AG20443 (cell line): ENCODE measurements at regions not wholly inside any gene's neighbourhood (a gene's known extent, or its start where the extent isn't known, plus 50 kb on each side); places are given as distances from the start of the nearest gene placed in this dataset.
"Not testable (repeated sequence)": the region's sequence is repeated elsewhere in the genome, so short reads cannot be mapped to it uniquely, and the experiment has no call there.

ENCODE experiments used
- DNase-seq: peaks from one replicate; pipeline ENCODE4 v3.0.0; 2012; ENCODE audit warnings: low spot score, mixed read lengths

- no peak for DNase-seq
These were observed 287.9 kb upstream of the DEFB112 start for GRCh38 chr6:50337532-50338122.

DNA sequence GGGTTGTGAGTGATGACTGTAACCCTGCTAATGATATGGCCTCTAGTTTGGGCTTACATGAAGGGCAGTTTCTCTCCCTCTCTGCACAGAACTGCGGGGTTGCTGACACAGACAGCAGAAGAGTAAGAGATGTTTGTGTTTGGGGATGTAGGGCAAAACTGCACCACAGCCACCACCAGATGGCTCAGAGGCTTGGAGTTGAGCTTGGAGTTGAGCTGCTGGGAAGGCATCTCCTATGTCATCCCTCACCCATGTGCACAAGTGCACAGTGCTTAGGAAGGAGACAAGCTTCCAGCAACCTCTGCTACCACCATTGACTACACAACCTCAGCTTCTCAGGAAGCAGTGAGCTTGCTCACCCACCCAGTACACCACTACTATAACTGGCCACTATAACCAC is 303.9 kb upstream of the DEFB112 start:
- no peak for DNase-seq

GRCh38 chr6:50358113-50358512 is 308.4 kb upstream of the DEFB112 start:
- DNase-seq = no peak

GRCh38 chr6:50361641-50362331 is 312.1 kb upstream of the DEFB112 start:
- DNase-seq = no peak

- DNase-seq = no peak
These were observed 313.0 kb upstream of the DEFB112 start for GRCh38 chr6:50362706-50363105.

DNA sequence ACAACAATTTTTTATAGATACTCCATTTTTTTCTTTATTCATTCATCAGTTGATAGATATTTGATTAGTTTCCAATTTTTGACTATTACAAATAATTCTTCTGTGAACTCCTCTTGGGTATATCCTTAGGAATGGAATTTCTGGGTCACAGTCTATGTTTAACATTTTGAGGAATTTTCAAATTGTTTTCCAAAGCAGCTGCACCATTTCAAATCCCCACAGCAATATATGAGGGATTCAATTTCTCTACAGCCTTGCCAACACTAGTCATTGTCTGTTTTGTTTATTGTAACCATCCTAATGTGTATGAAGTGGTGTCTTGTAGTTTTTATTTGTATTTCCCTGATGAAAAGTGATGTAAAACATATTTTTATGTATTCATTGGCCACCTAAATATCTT is 320.3 kb upstream of the DEFB112 start:
- DNase-seq = no peak

GRCh38 chr6:50380406-50381098 is 330.8 kb upstream of the DEFB112 start:
- DNase-seq = no peak

DNA sequence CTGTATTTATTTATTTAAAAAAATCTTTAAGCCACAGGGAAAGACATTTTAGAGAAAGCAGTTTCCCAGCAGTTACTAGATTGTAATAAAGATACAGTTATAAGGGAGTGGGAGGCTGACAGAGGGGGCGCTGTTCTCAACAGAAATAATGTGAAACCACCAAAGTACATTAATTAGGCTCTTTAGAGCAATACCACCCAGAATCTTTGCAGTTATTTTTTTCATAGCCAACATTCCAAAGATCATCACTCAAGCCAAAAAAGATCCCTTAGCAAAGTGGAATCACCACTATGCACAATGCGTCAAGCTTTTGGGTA is 331.3 kb upstream of the DEFB112 start:
- no peak for DNase-seq

DNA sequence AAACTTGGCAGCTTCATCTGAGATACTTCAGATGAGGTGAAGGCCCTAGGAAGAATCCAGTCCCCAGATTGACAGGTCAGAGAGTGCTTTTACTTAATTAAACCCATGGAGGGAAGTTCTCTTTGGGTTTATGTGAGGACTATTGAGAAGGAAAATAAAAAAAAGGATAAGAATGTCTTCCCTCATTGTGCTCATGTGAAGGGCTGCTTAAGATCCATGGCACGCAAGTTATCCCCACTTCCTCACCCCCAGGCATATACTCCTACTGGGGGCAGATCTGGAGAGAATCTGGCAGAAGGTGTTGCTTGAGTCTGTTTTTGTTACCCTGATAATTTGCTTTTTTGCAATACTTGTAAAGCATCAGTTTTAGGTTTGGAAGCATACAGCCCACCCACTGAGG is 322.9 kb upstream of the TFAP2D start:
- DNase-seq = no peak

GRCh38 chr6:50394139-50394538 is 319.2 kb upstream of the TFAP2D start:
- DNase-seq = not testable (repeated sequence)

- no peak for DNase-seq
These were observed 308.7 kb upstream of the TFAP2D start for GRCh38 chr6:50404643-50405042.

- no peak for DNase-seq
These were observed 302.7 kb upstream of the TFAP2D start for GRCh38 chr6:50410579-50410978.

DNA sequence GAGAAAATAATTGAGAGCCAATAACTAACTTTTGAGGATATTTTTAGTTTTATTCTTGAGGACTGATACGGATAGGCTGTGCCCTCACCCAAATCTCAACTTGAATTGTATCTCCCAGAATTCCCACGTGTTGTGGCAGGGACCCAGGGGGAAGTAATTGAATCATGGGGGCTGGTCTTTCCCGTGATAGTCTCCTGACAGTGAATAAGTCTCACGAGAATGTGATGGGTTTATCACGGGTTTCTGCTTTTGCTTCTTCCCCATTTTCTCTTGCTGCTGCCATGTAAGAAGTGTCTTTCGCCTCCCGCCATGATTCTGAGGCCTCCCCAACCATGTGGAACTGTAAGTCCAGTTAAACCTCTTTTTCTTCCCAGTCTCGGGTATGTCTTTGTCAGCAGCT is 292.3 kb upstream of the TFAP2D start:
- DNase-seq = not testable (repeated sequence)

GRCh38 chr6:50427267-50427666 is 286.1 kb upstream of the TFAP2D start:
- no peak for DNase-seq

DNA sequence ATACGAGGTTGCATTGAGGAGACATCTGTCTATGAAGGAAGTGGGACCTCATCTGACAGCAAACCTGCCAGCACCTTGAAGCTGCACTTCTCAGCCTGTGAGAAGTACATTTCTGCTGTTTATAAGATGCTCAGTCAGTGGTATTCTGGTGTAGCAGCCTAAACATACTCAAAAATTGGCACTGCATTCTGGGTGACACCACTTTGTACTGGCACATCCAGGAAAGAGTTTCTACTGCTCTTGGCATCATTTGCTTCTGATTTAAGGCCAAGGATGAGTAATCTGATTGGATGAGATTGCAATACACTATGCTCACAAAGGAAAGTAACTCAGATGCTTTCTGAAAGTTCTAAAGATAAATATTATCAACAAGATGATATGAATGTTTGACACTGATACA is 275.4 kb upstream of the TFAP2D start:
- DNase-seq = no peak

DNA sequence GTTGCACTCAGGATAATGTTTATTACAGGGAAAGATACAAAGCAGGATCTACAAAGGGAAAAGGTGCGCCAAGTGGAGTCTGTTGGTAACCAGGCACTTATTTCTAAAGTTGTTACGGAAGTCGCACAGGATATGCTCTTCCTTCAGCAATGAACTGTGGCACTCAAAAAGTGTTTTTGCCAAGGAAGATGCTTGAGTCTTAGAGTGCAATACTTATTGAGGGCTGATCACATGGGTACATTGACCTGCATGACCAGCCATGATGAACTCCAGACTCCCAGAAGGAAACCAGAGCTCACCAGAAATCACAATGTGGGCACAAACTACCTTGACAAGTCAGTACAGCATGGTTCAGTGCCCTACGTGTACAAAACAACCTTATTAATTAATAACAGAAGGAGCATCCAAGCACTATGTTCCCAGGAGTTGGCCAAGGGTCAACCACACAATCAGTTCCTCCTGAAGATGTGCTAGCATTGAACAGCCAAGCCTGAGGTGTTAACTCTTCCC is 270.7 kb upstream of the TFAP2D start:
- DNase-seq = no peak

- DNase-seq = no peak
These were observed 270.2 kb upstream of the TFAP2D start for GRCh38 chr6:50443144-50443543.

GRCh38 chr6:50449128-50449527 is 264.2 kb upstream of the TFAP2D start:
- no peak for DNase-seq

DNA sequence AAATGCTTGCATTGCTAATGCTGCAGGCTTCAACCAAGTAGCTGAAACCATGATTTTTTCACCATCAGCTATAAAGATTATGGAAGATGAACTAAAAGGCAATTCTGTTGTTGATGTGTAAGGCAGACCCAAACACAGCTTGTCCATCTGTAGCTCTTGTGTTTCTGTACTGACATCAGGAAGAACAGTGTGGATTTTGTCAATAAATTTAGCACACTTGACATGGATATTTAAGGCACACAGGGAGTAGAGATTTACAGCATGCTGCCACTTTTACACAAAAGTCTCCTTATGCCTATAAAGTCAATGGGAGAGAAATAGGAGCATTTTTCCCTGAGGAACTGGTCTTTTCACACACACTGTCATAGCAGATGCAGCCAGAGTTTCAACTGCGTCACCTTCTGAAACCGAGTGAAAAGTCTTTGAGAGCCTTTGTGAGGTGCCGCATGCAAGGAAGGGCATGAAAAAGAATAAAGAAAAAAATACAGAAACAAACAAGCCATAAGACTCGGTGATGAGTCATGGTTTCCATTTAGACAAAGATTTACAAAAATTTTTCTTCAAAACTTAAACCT is 261.4 kb upstream of the TFAP2D start:
- no peak for DNase-seq

- no peak for DNase-seq
These were observed 258.3 kb upstream of the TFAP2D start for GRCh38 chr6:50455029-50455428.

GRCh38 chr6:50457351-50457750 is 256.0 kb upstream of the TFAP2D start:
- DNase-seq = no peak

DNA sequence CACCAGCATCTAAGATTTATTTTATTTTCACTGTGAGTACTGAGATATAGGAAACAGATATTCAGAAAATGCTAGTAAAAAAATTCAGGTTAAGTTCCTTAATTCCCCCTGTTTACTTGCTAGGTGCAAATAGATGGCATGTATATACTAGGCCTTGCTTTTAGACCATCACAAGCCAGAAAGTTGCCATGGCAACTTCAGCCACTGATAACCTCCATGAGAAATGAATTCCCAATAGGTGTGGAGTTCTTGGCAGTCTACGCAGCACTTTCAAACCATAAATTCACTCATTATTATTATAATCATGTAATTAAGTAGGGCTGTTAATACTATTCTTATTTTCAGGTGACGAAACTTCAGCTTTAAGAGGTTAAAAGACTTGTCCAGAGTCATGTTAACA is 251.6 kb upstream of the TFAP2D start:
- DNase-seq = no peak

DNA sequence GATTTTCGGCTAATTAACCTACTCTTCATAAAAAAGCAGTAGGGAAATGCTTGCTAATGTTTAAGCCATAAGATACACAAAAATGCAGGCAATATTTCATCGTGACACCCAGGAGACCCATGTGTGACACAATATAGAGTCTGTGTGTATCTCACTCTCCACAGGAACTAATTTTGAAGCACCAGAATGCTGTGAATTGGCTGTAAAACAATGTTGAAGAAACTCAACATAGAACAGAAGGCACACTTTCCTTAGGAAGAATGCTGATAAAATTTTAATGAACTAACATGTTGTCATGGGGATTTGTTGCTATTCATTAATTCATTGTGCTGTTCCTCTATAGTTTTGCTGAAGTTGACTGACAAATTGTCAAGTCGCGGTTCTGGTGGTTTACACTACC is 249.4 kb upstream of the TFAP2D start:
- DNase-seq = no peak
